GM12864 (cell line): ENCODE measurements at regions not wholly inside any gene's neighbourhood (a gene's known extent, or its start where the extent isn't known, plus 50 kb on each side); places are given as distances from the start of the nearest gene placed in this dataset.

Source experiments
- DNase-seq: peaks from one replicate; pipeline ENCODE4 v3.0.0-alpha.2; 2011; ENCODE audit warnings: low read depth
- H3K4me3 ChIP-seq: 2 replicates; pipeline ENCODE4 v1.5.1; 2011; ENCODE audit warnings: mild to moderate bottlenecking, low read depth, low read length, control low read depth
- CTCF ChIP-seq: IDR thresholded peaks from 2 replicates; pipeline ENCODE4 v1.5.1; 2011; ENCODE audit warnings: low read depth, mild to moderate bottlenecking, moderate library complexity, low read length, control low read depth, inconsistent platforms; ENCODE audit errors: missing control alignments

DNA sequence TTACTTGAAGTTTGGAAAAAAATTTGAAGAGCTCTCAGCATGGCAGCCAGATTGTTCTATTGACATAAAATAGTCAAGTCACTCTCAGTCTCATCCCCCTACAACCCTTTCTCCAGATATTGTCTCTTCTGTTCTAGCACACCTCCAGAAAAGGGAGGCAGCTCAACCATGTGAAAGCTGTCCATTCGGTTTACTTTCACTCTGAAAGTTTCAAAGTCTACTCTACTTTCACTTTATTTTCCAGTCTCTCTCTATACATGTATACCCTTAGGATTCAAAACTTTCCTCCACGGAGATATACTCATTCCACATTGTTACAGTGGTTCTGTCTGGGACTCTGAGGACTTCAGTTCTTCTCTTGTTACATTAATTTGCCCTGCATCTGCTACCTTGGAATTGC is 111.0 kb upstream of the STAC start:
- no peak overlapping the region for H3K4me3 ChIP-seq
- TF ChIP-seq CTCF = no peak
- DNase-seq = no peak

GRCh38 chr3:36282766-36283165 is 97.5 kb upstream of the STAC start:
- no peak overlapping the region for H3K4me3 ChIP-seq
- TF ChIP-seq CTCF = no peak
- no peak for DNase-seq

DNA sequence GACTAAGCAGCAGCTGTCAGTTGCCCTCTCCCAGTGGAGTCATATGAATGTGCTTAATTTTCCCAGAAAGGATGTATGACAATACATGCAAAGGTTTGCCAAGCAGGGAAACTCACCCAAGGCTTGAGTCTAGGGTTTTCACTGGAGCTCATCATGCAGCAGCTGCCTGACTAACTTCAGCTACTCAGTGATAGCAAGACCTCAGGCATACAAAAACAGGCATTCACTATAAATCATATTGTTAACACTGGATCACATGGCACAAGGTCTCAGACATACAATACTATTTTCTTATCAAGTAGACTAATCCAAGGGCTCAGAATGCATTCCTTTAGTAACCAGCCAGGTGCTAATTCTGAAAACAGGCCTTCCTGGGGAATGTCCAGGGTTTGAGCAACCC is 85.0 kb upstream of the STAC start:
- TF ChIP-seq CTCF = no peak
- H3K4me3 ChIP-seq = no peak overlapping the region
- DNase-seq = no peak

GRCh38 chr3:36297195-36297594 is 83.1 kb upstream of the STAC start:
- no peak for DNase-seq
- no peak for TF ChIP-seq CTCF
- H3K4me3 ChIP-seq = no peak overlapping the region

- no peak for DNase-seq
- H3K4me3 ChIP-seq = no peak overlapping the region
- no peak for TF ChIP-seq CTCF
Observed at GRCh38 chr3:36298188-36298587, 82.1 kb upstream of the STAC start.

GRCh38 chr3:36302158-36302509 is 78.2 kb upstream of the STAC start:
- TF ChIP-seq CTCF = no peak
- DNase-seq = no peak
- no peak overlapping the region for H3K4me3 ChIP-seq

- no peak for DNase-seq
Observed at GRCh38 chr3:36302626-36303025, 77.7 kb upstream of the STAC start.

More at GRCh38 chr3:36302626-36303025, 77.7 kb upstream of the STAC start:
- no peak for TF ChIP-seq CTCF
- no peak overlapping the region for H3K4me3 ChIP-seq
